ENCODE measurements at regions not wholly inside any gene's neighbourhood (a gene's known extent, or its start where the extent isn't known, plus 50 kb on each side); places are given as distances from the start of the nearest gene placed in this dataset.
"Not testable (repeated sequence)": the region's sequence is repeated elsewhere in the genome, so short reads cannot be mapped to it uniquely, and the experiment has no call there.

GRCh38 chr1:95537176-95537575 is 303.2 kb downstream of the RWDD3 start:
- TF ChIP-seq CTCF (IDR thresholded peaks at IDR 0.05; ENCODE audit: extremely low read depth, low read depth, low read length): no peak
- no peaks in the 10 kb centered on the region for H4K20me1 ChIP-seq (ENCODE audit: insufficient read depth, low read length)
- H3K27ac ChIP-seq (ENCODE audit: low read depth, low read length): no peak overlapping the region
- H3K4me1 ChIP-seq (ENCODE audit: insufficient read depth, low read length): no peaks in the 10 kb centered on the region
- no peak overlapping the region for H3K4me2 ChIP-seq (ENCODE audit: insufficient read depth, low read length)
- H3K79me2 ChIP-seq (ENCODE audit: insufficient read depth, low read length): no peaks in the 10 kb centered on the region
- no peak for DNase-seq (ENCODE audit: insufficient read length, low spot score, missing footprints)
- no peaks in the 10 kb centered on the region for H3K27me3 ChIP-seq (ENCODE audit: insufficient read depth, low read length)
- no peaks in the 10 kb centered on the region for H3K36me3 ChIP-seq (ENCODE audit: insufficient read depth, low read length)
- no peak overlapping the region for H3K4me3 ChIP-seq (ENCODE audit: insufficient read depth, low read length)
- H3K9me3 ChIP-seq (ENCODE audit: low read depth, low read length): no peaks in the 10 kb centered on the region
- no peak overlapping the region for H2AFZ ChIP-seq (ENCODE audit: low read length)

GRCh38 chr1:95538242-95538641 is 304.2 kb downstream of the RWDD3 start:
- H3K27ac ChIP-seq (ENCODE audit: low read depth, low read length); H3K4me1 ChIP-seq (ENCODE audit: insufficient read depth, low read length); H3K4me3 ChIP-seq (ENCODE audit: insufficient read depth, low read length); H3K27me3 ChIP-seq (ENCODE audit: insufficient read depth, low read length); H3K36me3 ChIP-seq (ENCODE audit: insufficient read depth, low read length); H4K20me1 ChIP-seq (ENCODE audit: insufficient read depth, low read length); H3K9me3 ChIP-seq (ENCODE audit: low read depth, low read length); H2AFZ ChIP-seq (ENCODE audit: low read length); DNase-seq (ENCODE audit: insufficient read length, low spot score, missing footprints); H3K4me2 ChIP-seq (ENCODE audit: insufficient read depth, low read length); H3K79me2 ChIP-seq (ENCODE audit: insufficient read depth, low read length): not testable (repeated sequence)

GRCh38 chr1:95542936-95543335 is 308.9 kb downstream of the RWDD3 start:
- Histone ChIP-seq H3K4me3 (ENCODE audit: insufficient read depth, low read length) (no peak overlapping the region), H3K9me3 (ENCODE audit: low read depth, low read length) (no peaks in the 10 kb centered on the region), H3K36me3 (ENCODE audit: insufficient read depth, low read length) (no peaks in the 10 kb centered on the region), H3K79me2 (ENCODE audit: insufficient read depth, low read length) (no peaks in the 10 kb centered on the region), H2AFZ (ENCODE audit: low read length) (no peak overlapping the region), H3K4me1 (ENCODE audit: insufficient read depth, low read length) (no peaks in the 10 kb centered on the region), H3K27me3 (ENCODE audit: insufficient read depth, low read length) (no peaks in the 10 kb centered on the region), H3K27ac (ENCODE audit: low read depth, low read length) (no peak overlapping the region), H4K20me1 (ENCODE audit: insufficient read depth, low read length) (no peaks in the 10 kb centered on the region), H3K4me2 (ENCODE audit: insufficient read depth, low read length) (no peak overlapping the region)
- TF ChIP-seq CTCF (IDR thresholded peaks at IDR 0.05; ENCODE audit: extremely low read depth, low read depth, low read length): no peak
- DNase-seq (ENCODE audit: insufficient read length, low spot score, missing footprints): no peak

GRCh38 chr1:95547005-95547404 is 313.0 kb downstream of the RWDD3 start:
- H3K79me2 ChIP-seq (ENCODE audit: insufficient read depth, low read length): no peaks in the 10 kb centered on the region
- no peak overlapping the region for H3K4me2 ChIP-seq (ENCODE audit: insufficient read depth, low read length)
- DNase-seq (ENCODE audit: insufficient read length, low spot score, missing footprints): no peak
- H2AFZ ChIP-seq (ENCODE audit: low read length): no peak overlapping the region
- H3K27me3 ChIP-seq (ENCODE audit: insufficient read depth, low read length): no peaks in the 10 kb centered on the region
- H3K36me3 ChIP-seq (ENCODE audit: insufficient read depth, low read length): no peaks in the 10 kb centered on the region
- no peaks in the 10 kb centered on the region for H3K4me1 ChIP-seq (ENCODE audit: insufficient read depth, low read length)
- H3K4me3 ChIP-seq (ENCODE audit: insufficient read depth, low read length): no peak overlapping the region
- H3K27ac ChIP-seq (ENCODE audit: low read depth, low read length): no peak overlapping the region
- H4K20me1 ChIP-seq (ENCODE audit: insufficient read depth, low read length): no peaks in the 10 kb centered on the region
- no peaks in the 10 kb centered on the region for H3K9me3 ChIP-seq (ENCODE audit: low read depth, low read length)
- TF ChIP-seq CTCF (IDR thresholded peaks at IDR 0.05; ENCODE audit: extremely low read depth, low read depth, low read length): no peak

GRCh38 chr1:95548211-95548610 is 314.2 kb downstream of the RWDD3 start:
- H3K36me3 ChIP-seq (ENCODE audit: insufficient read depth, low read length): no peaks in the 10 kb centered on the region
- H3K9me3 ChIP-seq (ENCODE audit: low read depth, low read length): no peaks in the 10 kb centered on the region
- H3K79me2 ChIP-seq (ENCODE audit: insufficient read depth, low read length): no peaks in the 10 kb centered on the region
- H3K4me3 ChIP-seq (ENCODE audit: insufficient read depth, low read length): no peak overlapping the region
- no peaks in the 10 kb centered on the region for H4K20me1 ChIP-seq (ENCODE audit: insufficient read depth, low read length)
- H3K4me1 ChIP-seq (ENCODE audit: insufficient read depth, low read length): no peaks in the 10 kb centered on the region
- no peak for TF ChIP-seq CTCF (IDR thresholded peaks at IDR 0.05; ENCODE audit: extremely low read depth, low read depth, low read length)
- H3K4me2 ChIP-seq (ENCODE audit: insufficient read depth, low read length): no peak overlapping the region
- no peak for DNase-seq (ENCODE audit: insufficient read length, low spot score, missing footprints)
- H3K27ac ChIP-seq (ENCODE audit: low read depth, low read length): no peak overlapping the region
- no peak overlapping the region for H2AFZ ChIP-seq (ENCODE audit: low read length)
- H3K27me3 ChIP-seq (ENCODE audit: insufficient read depth, low read length): no peaks in the 10 kb centered on the region
